ENCODE measurements at regions not wholly inside any gene's neighbourhood (a gene's known extent, or its start where the extent isn't known, plus 50 kb on each side); places are given as distances from the start of the nearest gene placed in this dataset.

- TF ChIP-seq IRF5 (IDR thresholded peaks at IDR 0.05; ENCODE audit: borderline replicate concordance) (peak; percentile 70; the same call in 1 of the 2 replicates), IKZF2 (IDR thresholded peaks at IDR 0.05) (peak; percentile 98), NFYA (IDR thresholded peaks at IDR 0.05; ENCODE audit: borderline replicate concordance, low read depth, low read length) (no peak), MEF2A (IDR thresholded peaks at IDR 0.05; ENCODE audit: insufficient read depth, low read depth, low read length) (peak; percentile 87), ZNF207 (IDR thresholded peaks at IDR 0.05; ENCODE audit: borderline replicate concordance) (0 out of 2 replicates have a peak, but pooled peaks have one; percentile 12), POU2F2 (IDR thresholded peaks at IDR 0.05; ENCODE audit: borderline replicate concordance, low read depth, low read length) (peak; percentile 94), KLF5 (IDR thresholded peaks at IDR 0.05; ENCODE audit: partially characterized antibody) (no peak), JUNB (IDR thresholded peaks at IDR 0.05) (peak; percentile 98), ZNF274 (IDR thresholded peaks at IDR 0.05; ENCODE audit: insufficient read depth, insufficient read length) (no peak), HDGF (IDR thresholded peaks at IDR 0.05) (no peak), FOXM1 (IDR thresholded peaks at IDR 0.05; ENCODE audit: low read depth, low read length) (no peak), BACH1 (IDR thresholded peaks at IDR 0.05; ENCODE audit: borderline replicate concordance) (peak; percentile 91), RELB (IDR thresholded peaks at IDR 0.05; ENCODE audit: low read depth) (peak; percentile 78; the same call in 1 of the 2 replicates), PAX5 (IDR thresholded peaks at IDR 0.05; ENCODE audit: borderline replicate concordance, low read depth, low read length) (peak; percentile 94), MXI1 (IDR thresholded peaks at IDR 0.05; ENCODE audit: low read depth, low read length) (no peak), ZBTB33 (IDR thresholded peaks at IDR 0.05) (no peak), USF1 (IDR thresholded peaks at IDR 0.05; ENCODE audit: borderline replicate concordance, extremely low read length, insufficient read depth, low read depth, low read length) (no peak), ATF3 (IDR thresholded peaks at IDR 0.05; ENCODE audit: borderline replicate concordance, extremely low read depth, low read depth, low read length) (no peak), CHD4 (IDR thresholded peaks at IDR 0.05) (no peak; the same call in 1 of the 2 replicates), TCF7 (IDR thresholded peaks at IDR 0.05; ENCODE audit: borderline replicate concordance) (peak; percentile 100), MTA3 (IDR thresholded peaks at IDR 0.05; ENCODE audit: borderline replicate concordance, low read length) (no peak), KDM1A (IDR thresholded peaks at IDR 0.05; ENCODE audit: borderline replicate concordance) (no peak), RB1 (IDR thresholded peaks at IDR 0.05; ENCODE audit: borderline replicate concordance) (no peak), ZNF24 (IDR thresholded peaks at IDR 0.05) (peak; percentile 94)
These were observed 187.9 kb downstream of the PALM2AKAP2 start (continued) for GRCh38 chr9:109967651-109968642.
